MCF 10A (cell line): ENCODE measurements at regions not wholly inside any gene's neighbourhood (a gene's known extent, or its start where the extent isn't known, plus 50 kb on each side); places are given as distances from the start of the nearest gene placed in this dataset.

Experiments used
- BruUV-seq: library from RNA; stranded (reverse); fragments of 400-500 nt; replicated peaks from 2 replicates; lab custom pipeline; 2021; lab: Mats Ljungman, UMichigan
- CTCF ChIA-PET: fragments of 300-600 bp; sonication (Branson Sonifier 250); formaldehyde crosslinking; extraction: SDS; loops from one replicate; lab custom pipeline; 2021; ENCODE audit warnings: antibody characterized with exemption, inconsistent platforms; lab: Yijun Ruan, JAX
- POLR2A ChIA-PET: fragments of 300-600, 350-650 bp; sonication (Branson Sonifier 250); formaldehyde crosslinking; extraction: SDS; loops from one replicate; lab custom pipeline; 2020; ENCODE audit warnings: antibody characterized with exemption, inconsistent platforms; lab: Yijun Ruan, JAX
- DNase-seq: peaks from one replicate; pipeline ENCODE4 v3.0.0-alpha.2; 2018; ENCODE audit not compliant: unreplicated experiment
- H3K27ac Mint-ChIP-seq: one replicate; pipeline ENCODE4 v1.8.0; 2022; ENCODE audit warnings: mild to moderate bottlenecking, low read depth, mixed read lengths; ENCODE audit not compliant: unreplicated experiment
- H3K27me3 Mint-ChIP-seq: one replicate; pipeline ENCODE4 v1.8.0; 2022; ENCODE audit warnings: mixed read lengths; ENCODE audit not compliant: insufficient read depth, unreplicated experiment
- H3K36me3 Mint-ChIP-seq: one replicate; pipeline ENCODE4 v1.8.0; 2022; ENCODE audit warnings: mild to moderate bottlenecking, moderate library complexity, mixed read lengths; ENCODE audit not compliant: insufficient read depth, unreplicated experiment
- H3K4me1 Mint-ChIP-seq: one replicate; pipeline ENCODE4 v1.8.0; 2022; ENCODE audit warnings: mixed read lengths; ENCODE audit not compliant: insufficient read depth, unreplicated experiment
- H3K4me3 Mint-ChIP-seq: one replicate; pipeline ENCODE4 v1.8.0; 2022; ENCODE audit warnings: mild to moderate bottlenecking, moderate library complexity, mixed read lengths; ENCODE audit not compliant: unreplicated experiment
- H3K9me3 Mint-ChIP-seq: one replicate; pipeline ENCODE4 v1.8.0; 2022; ENCODE audit warnings: mixed read lengths; ENCODE audit not compliant: unreplicated experiment
- CTCF ChIP-seq: fragments of 200-600 bp; IDR thresholded peaks from one replicate; pipeline ENCODE4 v1.8.0; 2022; ENCODE audit warnings: antibody characterized with exemption, mild to moderate bottlenecking; ENCODE audit not compliant: unreplicated experiment
- intact Hi-C: fragments of 100-400 bp; cut with micrococcal nuclease; formaldehyde crosslinking; loops from 2 replicates; pipeline ENCODE4 v1.14.1; 2022

GRCh38 chr1:37175666-37176215, 141.4 kb upstream of the GRIK3 start:
- no peaks in the 10 kb centered on the region for H3K36me3 Mint-ChIP-seq
- CTCF ChIA-PET, result no interaction called here
- POLR2A ChIA-PET, result no interaction called here
- H3K27ac Mint-ChIP-seq, result no peak overlapping the region
- DNase-seq, result no peak
- H3K27me3 Mint-ChIP-seq, result no peaks in the 10 kb centered on the region
- no peaks in the 10 kb centered on the region for H3K4me1 Mint-ChIP-seq
- intact Hi-C loops, result loop anchor here (10.0 kb wide), 1 partner anchor 601 kb away; no protein-coding TSS in a partner anchor
- no TSS peak for BruUV-seq
- no peak for TF ChIP-seq CTCF
- H3K4me3 Mint-ChIP-seq, result no peak overlapping the region
- no peaks in the 10 kb centered on the region for H3K9me3 Mint-ChIP-seq

- no peaks in the 10 kb centered on the region for H3K9me3 Mint-ChIP-seq
- H3K4me3 Mint-ChIP-seq, result no peak overlapping the region
- ChIA-PET CTCF (no interaction called here), POLR2A (no interaction called here)
- no peaks in the 10 kb centered on the region for H3K36me3 Mint-ChIP-seq
- no peaks in the 10 kb centered on the region for H3K27me3 Mint-ChIP-seq
- BruUV-seq, result no TSS peak
- TF ChIP-seq CTCF, result no peak
- no peak for DNase-seq
- no peak overlapping the region for H3K27ac Mint-ChIP-seq
- no peaks in the 10 kb centered on the region for H3K4me1 Mint-ChIP-seq
- intact Hi-C loops, result loop anchor here (10.0 kb wide), 1 partner anchor 601 kb away; no protein-coding TSS in a partner anchor
These were observed 142.0 kb upstream of the GRIK3 start for GRCh38 chr1:37176269-37176668.

- peak; percentile 53 for DNase-seq
- ChIA-PET POLR2A (no interaction called here), CTCF (no interaction called here)
- Mint-ChIP-seq H3K36me3 (no peaks in the 10 kb centered on the region), H3K27ac (no peak overlapping the region), H3K27me3 (no peaks in the 10 kb centered on the region), H3K4me3 (no peak overlapping the region), H3K4me1 (no peaks in the 10 kb centered on the region), H3K9me3 (no peaks in the 10 kb centered on the region)
- TF ChIP-seq CTCF, result peak; percentile 16
- BruUV-seq, result no TSS peak
- intact Hi-C loops, result loop anchor here (10.0 kb wide), 1 partner anchor 603 kb away; no protein-coding TSS in a partner anchor
These were observed 143.0 kb upstream of the GRIK3 start for GRCh38 chr1:37177230-37177864.

GRCh38 chr1:37181425-37181824, 147.1 kb upstream of the GRIK3 start:
- intact Hi-C loops, result no loop called here
- no peaks in the 10 kb centered on the region for H3K4me1 Mint-ChIP-seq
- DNase-seq, result no peak
- POLR2A ChIA-PET, result interaction anchor here (0.7 kb wide), 1 partner anchor 44 kb away, joined by 3 read pairs; no protein-coding TSS in a partner anchor
- BruUV-seq, result no TSS peak
- no peak for TF ChIP-seq CTCF
- H3K27ac Mint-ChIP-seq, result no peak overlapping the region
- no peaks in the 10 kb centered on the region for H3K36me3 Mint-ChIP-seq
- H3K27me3 Mint-ChIP-seq, result no peaks in the 10 kb centered on the region
- CTCF ChIA-PET, result interaction anchor here (1.1 kb wide), 1 partner anchor 8 kb away, joined by 3 read pairs; no protein-coding TSS in a partner anchor
- no peaks in the 10 kb centered on the region for H3K9me3 Mint-ChIP-seq
- H3K4me3 Mint-ChIP-seq, result no peak overlapping the region
